WERI-Rb-1 (cell line): ENCODE measurements at regions not wholly inside any gene's neighbourhood (a gene's known extent, or its start where the extent isn't known, plus 50 kb on each side); places are given as distances from the start of the nearest gene placed in this dataset.

Source experiments
- DNase-seq: peaks from one replicate; pipeline ENCODE4 v3.0.0-alpha.2; 2020
- H3K27ac ChIP-seq: fragments of 250-450 bp; sonication (Bioruptor Pico); 2 replicates; pipeline ENCODE4 v1.5.1; 2020; ENCODE audit warnings: mild to moderate bottlenecking, moderate library complexity
- H3K27me3 ChIP-seq: fragments of 250-450 bp; sonication (Bioruptor Pico); 2 replicates; pipeline ENCODE4 v1.5.1; 2021; ENCODE audit warnings: mild to moderate bottlenecking, low read depth, moderate library complexity; ENCODE audit not compliant: insufficient read depth, severe bottlenecking
- H3K36me3 ChIP-seq: fragments of 250-450 bp; sonication (Bioruptor Pico); 2 replicates; pipeline ENCODE4 v1.5.1; 2020; ENCODE audit warnings: mild to moderate bottlenecking, moderate library complexity
- H3K4me3 ChIP-seq: 2 replicates; pipeline ENCODE4 v1.5.1; 2011; ENCODE audit warnings: low read depth, mild to moderate bottlenecking, control low read depth, low read length
- H3K9me3 ChIP-seq: fragments of 250-450 bp; sonication (Bioruptor Pico); 2 replicates; pipeline ENCODE4 v1.5.1; 2021; ENCODE audit warnings: mild to moderate bottlenecking, moderate library complexity; ENCODE audit not compliant: severe bottlenecking
- CTCF ChIP-seq: IDR thresholded peaks from 2 replicates; pipeline ENCODE4 v1.5.1; 2011; ENCODE audit warnings: low read depth, mild to moderate bottlenecking, control low read depth, inconsistent platforms, low read length

- Histone ChIP-seq H3K27ac (no peak overlapping the region), H3K36me3 (no peaks in the 10 kb centered on the region), H3K9me3 (no peaks in the 10 kb centered on the region), H3K27me3 (peaks cover 39% of the 10 kb centered on the region), H3K4me3 (no peak overlapping the region)
- no peak for DNase-seq
- no peak for TF ChIP-seq CTCF
Measured at GRCh38 chr9:21682981-21683380, 119.5 kb upstream of the MTAP start.

GRCh38 chr9:21683484-21684175 is 118.8 kb upstream of the MTAP start:
- peaks cover 45% of the 10 kb centered on the region for H3K27me3 ChIP-seq
- H3K9me3 ChIP-seq: no peaks in the 10 kb centered on the region
- no peak overlapping the region for H3K4me3 ChIP-seq
- no peaks in the 10 kb centered on the region for H3K36me3 ChIP-seq
- no peak for TF ChIP-seq CTCF
- no peak for DNase-seq
- no peak overlapping the region for H3K27ac ChIP-seq

- H3K36me3 ChIP-seq: no peaks in the 10 kb centered on the region
- H3K27ac ChIP-seq: no peak overlapping the region
- no peak overlapping the region for H3K4me3 ChIP-seq
- TF ChIP-seq CTCF: no peak
- DNase-seq: no peak
- H3K9me3 ChIP-seq: no peaks in the 10 kb centered on the region
- peaks cover 46% of the 10 kb centered on the region for H3K27me3 ChIP-seq
Measured at GRCh38 chr9:21684231-21684630, 118.2 kb upstream of the MTAP start.

GRCh38 chr9:21684831-21685362 is 117.5 kb upstream of the MTAP start:
- H3K27ac ChIP-seq: no peak overlapping the region
- TF ChIP-seq CTCF: no peak

GRCh38 chr9:21685502-21685901 is 116.9 kb upstream of the MTAP start:
- Histone ChIP-seq H3K9me3 (no peaks in the 10 kb centered on the region), H3K36me3 (no peaks in the 10 kb centered on the region), H3K27me3 (peaks cover 41% of the 10 kb centered on the region), H3K4me3 (no peak overlapping the region), H3K27ac (no peak overlapping the region)
- DNase-seq: no peak
- no peak for TF ChIP-seq CTCF

More at GRCh38 chr9:21684831-21685362, 117.5 kb upstream of the MTAP start:
- no peaks in the 10 kb centered on the region for H3K36me3 ChIP-seq
- no peaks in the 10 kb centered on the region for H3K9me3 ChIP-seq
- H3K4me3 ChIP-seq: no peak overlapping the region
- peaks cover 45% of the 10 kb centered on the region for H3K27me3 ChIP-seq
- no peak for DNase-seq

GRCh38 chr9:21686738-21687137 is 115.7 kb upstream of the MTAP start:
- H3K27ac ChIP-seq: no peak overlapping the region

More at GRCh38 chr9:21686738-21687137, 115.7 kb upstream of the MTAP start:
- no peak for DNase-seq
- Histone ChIP-seq H3K36me3 (no peaks in the 10 kb centered on the region), H3K4me3 (no peak overlapping the region), H3K27me3 (peaks cover 43% of the 10 kb centered on the region), H3K9me3 (no peaks in the 10 kb centered on the region)
- TF ChIP-seq CTCF: no peak
